Skeletal muscle cell (primary cell): ENCODE measurements at regions not wholly inside any gene's neighbourhood (a gene's known extent, or its start where the extent isn't known, plus 50 kb on each side); places are given as distances from the start of the nearest gene placed in this dataset.

Experiments used
- DNase-seq: peaks from one replicate; pipeline ENCODE4 v3.0.0-alpha.2; 2010; ENCODE audit warnings: low read depth
- H3K4me3 ChIP-seq: 2 replicates; pipeline ENCODE4 v1.5.1; 2011; ENCODE audit warnings: low read depth, mild to moderate bottlenecking, control low read depth, low read length, moderate library complexity

DNA sequence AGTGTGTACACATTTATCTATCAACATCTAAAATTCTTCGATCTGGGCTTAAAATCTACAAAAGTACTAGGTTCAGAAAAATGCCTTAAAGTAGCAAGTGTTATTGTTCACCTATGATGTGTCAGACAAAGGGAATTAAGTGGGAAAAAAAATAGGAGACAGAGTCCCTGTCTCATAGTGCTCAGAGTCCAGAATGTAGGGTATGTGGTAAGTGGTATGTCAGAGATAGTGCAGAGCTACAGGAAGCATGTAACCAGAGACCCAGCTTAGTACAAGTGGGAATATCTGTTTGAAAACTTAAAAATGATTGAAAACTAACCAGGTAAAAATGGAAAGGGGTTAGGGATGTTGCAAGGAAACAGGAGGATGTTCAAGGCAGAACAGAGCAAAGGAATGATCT lies 482.8 kb downstream of the ELAVL2 start:
- H3K4me3 ChIP-seq, result no peak overlapping the region
- no peak for DNase-seq

DNA sequence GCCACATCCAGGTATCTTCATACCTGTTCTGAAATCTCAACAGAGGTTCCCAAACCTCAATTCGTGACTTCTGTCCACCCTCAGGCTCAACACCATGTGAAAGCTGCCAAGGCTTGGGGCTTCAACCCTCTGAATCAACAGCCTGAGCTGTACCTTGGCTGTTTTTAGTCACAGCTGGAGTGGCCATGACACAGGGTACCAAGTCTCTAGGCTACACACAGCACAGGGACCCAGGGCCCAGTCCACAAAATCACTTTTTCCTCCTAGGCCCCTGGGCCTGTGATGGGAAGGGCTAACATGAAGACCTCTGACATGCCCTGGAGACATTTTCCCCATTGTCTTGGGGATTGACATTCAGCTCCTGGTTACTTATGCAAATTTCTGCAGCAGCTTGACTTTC lies 464.9 kb downstream of the ELAVL2 start:
- DNase-seq, result no peak
- H3K4me3 ChIP-seq, result no peak overlapping the region

DNA sequence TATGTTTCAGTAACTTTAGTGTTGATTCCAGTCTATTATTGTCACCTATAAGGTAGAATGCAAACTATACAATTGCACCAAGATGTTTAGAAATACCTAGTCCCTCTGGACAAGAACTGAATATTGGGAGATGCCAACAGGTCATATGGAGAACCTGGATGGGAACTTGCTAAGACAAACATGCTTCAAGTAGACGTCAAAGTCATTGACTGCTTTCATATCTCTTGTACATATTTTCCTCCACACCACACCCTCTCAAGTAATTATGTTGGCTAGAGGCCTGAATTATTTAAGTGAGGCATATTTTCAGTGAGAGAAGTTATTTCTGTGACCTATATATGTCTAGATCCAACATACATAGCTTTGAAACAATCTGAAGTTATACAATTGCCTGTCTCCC lies 453.3 kb downstream of the ELAVL2 start:
- no peak overlapping the region for H3K4me3 ChIP-seq
- DNase-seq, result no peak

DNA sequence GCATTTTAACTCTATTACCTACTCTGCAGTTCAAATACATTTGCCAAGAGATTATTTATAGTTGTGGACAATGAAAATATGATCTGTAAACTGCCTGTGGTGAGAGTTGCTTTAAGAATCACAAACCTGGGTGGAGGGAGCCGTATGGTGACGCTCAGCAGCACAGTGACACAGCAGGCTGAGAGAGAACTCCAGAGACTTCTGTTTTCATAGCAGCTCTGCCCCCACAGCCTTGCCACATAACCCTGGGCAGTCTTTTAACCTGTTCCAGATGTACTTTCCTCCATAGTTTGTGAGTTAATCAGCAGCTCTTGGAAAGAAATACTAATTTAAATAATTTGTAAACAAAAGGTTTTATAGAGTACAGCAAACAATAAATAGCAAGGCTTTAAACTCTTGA lies 450.5 kb downstream of the ELAVL2 start:
- no peak for DNase-seq
- no peak overlapping the region for H3K4me3 ChIP-seq

DNA sequence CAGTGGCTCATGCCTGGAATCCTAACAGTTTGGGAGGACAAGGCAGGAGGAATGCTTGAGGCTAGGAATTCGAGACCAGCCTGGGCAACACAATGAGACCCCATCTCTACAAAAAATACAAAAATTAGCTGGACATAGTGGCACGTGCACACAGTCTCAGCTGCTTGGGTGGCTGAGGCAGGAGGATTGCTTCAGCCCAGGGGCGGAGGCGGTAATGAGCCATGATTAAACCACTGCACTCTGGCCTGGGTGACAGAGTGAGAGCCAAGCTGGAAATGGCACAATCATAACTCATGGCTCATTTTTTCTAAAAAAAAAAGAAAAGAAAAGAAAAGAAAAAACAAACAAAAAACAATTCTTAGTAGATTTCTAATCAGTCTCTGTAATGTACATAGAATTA lies 446.2 kb downstream of the ELAVL2 start:
- DNase-seq, result no peak
- H3K4me3 ChIP-seq, result no peak overlapping the region

DNA sequence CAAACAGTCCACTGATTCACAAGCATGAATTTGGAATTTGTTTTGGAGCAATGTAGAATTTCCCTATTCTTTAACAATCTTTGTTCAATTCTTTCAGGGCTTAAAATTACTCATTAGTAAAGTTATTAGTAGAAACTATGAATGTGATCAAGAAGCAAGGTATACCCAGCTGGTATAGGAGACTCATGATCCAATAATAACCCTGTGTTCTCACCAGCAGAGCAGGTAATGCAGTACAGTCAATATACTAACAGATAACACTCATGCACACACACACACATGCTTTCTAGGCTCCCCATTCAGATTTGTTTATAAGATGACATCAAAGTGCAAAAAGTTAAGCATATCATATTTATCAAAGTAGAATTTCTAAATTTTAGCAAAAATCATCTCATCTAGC lies 445.2 kb downstream of the ELAVL2 start:
- no peak overlapping the region for H3K4me3 ChIP-seq

DNA sequence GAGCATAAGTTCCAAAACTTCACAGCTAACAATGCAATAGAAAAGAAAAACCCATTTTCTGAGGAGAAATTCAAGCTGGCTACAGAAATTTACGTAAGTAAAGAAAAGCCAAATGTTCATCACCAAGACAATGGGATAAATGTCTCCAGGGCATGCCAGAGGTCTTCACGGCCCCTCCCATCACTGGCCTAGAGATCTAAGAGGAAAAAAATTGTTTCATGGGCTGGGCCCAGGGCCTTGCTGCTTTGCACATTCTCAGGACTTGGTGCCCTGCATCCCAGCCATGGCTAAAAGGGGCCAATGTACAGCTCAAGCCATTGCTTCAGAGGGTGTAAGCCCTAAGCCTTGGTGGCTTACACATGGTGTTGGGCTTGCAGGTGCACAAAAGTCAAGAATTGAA lies 443.6 kb downstream of the ELAVL2 start:
- no peak overlapping the region for H3K4me3 ChIP-seq
- no peak for DNase-seq

More for the DNA sequence above, 445.2 kb downstream of the ELAVL2 start:
- no peak for DNase-seq

DNA sequence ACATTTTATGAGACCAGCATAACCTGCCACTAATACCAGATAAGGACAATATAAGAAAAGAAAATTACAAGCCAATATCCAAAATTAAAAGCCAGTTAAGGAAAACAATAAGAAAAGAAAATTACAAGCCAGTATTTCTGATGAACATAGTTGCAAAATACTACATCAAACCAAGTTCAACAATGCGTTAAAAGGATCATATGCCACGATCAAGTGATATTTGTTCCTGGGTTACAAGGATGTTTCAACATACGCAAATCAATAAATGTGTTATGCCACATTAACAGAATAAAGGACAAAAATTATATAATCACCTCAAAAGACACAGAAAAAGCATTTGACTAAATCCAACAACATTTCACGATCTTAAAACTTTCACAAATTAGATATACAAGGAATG lies 431.9 kb downstream of the ELAVL2 start:
- no peak for DNase-seq
- H3K4me3 ChIP-seq, result no peak overlapping the region

DNA sequence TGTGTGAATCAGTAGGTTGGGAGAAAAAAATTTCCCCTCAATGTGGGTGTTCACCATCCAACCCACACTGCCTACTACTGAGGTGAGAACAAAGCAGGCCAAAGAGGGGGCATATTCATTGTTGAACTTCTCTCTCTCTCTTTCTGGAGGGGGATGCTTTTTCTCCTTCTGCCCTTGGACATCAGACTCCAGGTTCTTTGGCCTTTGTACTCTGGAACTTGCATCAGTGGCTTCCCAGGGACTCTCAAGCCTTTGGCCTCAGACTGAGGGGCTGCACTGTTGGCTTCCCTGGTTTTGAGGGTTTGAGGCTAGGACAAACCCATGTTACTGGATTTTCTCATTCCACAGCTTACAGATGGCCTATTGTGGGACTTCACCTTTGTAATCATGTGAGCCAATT lies 417.2 kb downstream of the ELAVL2 start:
- no peak overlapping the region for H3K4me3 ChIP-seq

DNA sequence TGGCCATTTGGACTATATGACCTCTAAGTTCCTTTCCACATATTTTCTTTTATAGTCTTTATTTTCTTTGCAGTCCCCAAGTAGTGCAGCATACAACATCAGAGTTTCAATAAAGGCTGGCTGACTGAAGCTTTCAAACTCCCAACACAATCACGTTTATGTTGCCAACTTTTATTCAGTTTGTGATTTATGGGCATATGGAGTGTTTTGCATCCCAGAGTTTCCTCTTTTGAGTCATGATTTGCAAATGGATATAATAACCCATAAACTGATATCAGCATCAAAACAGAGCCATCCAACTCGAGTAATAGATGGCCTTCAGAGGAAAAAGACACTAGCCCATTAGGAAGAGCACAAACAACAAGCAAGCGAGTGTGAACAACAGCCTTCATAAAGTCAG lies 414.0 kb downstream of the ELAVL2 start:
- DNase-seq, result no peak
- H3K4me3 ChIP-seq, result no peak overlapping the region

More for the DNA sequence above, 417.2 kb downstream of the ELAVL2 start:
- no peak for DNase-seq

DNA sequence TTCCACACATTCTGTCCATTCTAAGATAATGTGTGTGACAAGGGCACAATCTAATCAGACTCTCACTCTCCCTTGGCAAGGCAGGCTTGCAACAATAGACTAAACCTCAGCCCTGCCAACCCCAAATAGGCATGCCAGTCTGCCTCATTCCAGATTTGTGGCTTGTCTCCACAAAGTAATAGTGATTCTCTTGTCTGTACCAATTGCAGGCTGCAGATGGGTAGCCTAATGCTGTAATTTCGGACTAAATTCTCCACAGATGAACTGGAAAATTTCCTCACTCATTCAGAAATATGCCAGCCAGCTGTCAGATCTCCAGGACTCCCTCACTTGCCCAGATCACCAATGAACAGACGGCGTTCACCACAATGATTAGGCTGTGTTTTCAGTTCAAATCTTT lies 413.6 kb downstream of the ELAVL2 start:
- no peak for DNase-seq
- H3K4me3 ChIP-seq, result no peak overlapping the region

DNA sequence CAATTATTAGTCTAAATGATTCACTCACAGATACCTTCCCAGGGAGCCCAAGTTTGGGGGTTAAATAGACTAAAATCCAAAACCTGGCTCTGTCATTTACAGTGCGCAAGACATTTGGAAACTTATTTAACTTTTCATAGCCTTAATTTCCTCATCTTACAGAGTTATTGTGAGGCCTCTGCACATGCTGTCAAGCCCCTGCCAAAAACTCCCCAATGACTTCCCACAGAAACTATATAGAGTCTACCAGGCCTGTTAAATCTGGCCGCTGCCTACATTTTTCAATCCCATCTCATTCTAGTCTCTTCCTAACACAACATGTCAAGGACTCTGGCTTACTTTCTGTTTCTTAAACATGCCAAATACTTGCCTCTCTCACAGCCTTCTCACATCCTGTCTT lies 412.5 kb downstream of the ELAVL2 start:
- H3K4me3 ChIP-seq, result no peak overlapping the region
- DNase-seq, result no peak

DNA sequence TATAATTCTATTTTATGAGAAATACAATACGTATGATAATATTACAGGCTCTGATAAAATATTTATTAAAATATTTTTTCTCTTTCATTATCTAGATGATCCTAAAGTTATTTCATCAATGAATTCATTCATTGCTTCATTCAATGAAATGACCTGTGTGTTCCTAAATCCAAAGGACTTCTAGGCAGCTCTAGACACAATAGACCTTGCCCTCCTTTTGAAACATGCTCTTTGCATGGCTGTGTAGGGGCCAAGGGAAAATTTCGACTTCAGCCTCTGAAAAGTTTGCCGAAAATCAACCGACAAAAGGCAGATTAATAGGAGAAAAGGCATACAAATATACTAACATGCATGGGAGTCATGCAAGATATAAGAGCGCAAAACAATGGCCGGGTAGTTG lies 402.0 kb downstream of the ELAVL2 start:
- H3K4me3 ChIP-seq, result no peak overlapping the region
- no peak for DNase-seq

DNA sequence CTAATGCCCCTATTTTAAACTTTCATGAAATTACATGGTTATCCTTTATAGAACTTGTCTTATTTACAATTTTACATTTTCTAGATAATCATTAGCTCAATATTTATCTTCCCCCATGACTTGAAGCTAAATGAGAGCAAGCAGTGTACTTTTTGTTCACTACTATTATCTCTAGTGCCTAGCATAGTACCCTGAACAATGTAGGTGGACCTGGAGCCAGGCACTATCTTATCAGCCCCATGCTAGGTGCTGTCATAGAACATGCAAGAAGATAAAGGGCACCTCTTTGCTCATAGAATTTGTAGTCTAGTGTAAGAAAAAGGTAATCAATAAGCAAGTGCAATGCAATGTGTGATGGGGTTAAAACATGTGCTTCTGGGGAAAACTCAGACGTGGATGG lies 399.9 kb downstream of the ELAVL2 start:
- H3K4me3 ChIP-seq, result no peak overlapping the region
- DNase-seq, result no peak

DNA sequence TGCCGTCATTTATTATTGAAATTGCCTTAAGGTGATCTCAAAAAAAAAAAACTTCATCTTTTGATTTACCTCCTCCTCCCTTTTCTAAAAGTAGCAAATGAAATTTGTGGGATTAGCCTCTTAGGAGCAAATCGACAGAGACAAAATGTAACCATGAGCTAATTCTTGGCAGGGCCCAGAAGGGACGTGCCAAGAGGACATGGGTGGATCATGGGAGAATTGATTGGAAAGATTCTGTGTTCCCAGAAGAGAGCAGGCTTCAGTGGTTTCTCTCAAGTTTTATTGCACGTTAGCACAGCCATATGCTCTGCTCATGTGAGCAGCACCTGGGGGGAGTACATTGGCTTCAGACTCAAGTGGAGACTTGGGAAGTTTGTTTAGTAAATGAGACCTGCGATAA lies 394.6 kb downstream of the ELAVL2 start:
- DNase-seq, result no peak
- no peak overlapping the region for H3K4me3 ChIP-seq

DNA sequence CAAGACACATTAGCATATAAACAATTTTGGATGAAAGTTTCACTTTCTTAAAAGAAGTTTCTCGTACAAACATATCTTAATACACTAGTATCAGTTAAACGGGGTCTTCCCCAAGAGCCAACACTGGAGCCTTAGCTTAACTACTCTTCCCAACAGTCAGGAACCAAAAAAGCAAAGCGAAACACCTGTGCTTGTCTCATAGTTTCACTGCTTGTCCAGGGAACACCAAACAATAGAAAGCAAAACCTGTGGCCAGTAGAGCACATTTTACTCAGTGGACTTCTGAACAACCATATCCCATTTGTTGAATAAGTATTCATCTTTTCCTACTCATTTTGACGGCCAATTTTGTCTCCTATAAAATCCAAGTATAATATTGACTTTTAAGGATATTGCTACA lies 391.4 kb downstream of the ELAVL2 start:
- no peak for DNase-seq
- H3K4me3 ChIP-seq, result no peak overlapping the region

DNA sequence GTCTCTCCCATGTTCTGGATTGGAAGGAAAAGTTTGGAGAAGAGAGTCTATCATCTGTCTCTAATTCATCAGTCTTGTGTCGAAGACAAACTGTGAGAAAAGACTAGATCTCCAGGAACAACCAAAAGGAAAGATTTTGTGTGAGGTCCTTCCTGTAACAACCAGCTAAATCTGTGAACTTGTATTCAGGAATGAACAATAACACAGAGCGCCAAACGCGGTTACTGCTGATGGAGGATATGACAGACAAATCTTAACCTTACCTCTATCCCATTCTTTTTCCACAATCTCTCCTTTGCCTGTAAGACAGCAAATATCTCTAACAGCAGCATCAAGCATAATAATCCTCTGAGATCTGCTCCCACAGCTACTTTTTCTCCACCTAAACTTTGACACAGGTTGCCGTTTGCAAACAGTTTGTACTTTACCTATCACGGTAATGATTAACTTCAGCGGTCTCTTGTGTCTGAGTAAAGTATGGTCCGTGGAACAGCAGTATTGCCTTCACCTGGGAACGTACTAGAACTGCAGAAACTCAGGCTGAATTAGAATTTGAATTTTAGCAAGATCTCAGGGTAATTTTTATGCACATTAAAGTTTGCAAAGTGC lies 387.6 kb downstream of the ELAVL2 start:
- H3K4me3 ChIP-seq, result no peak overlapping the region
- DNase-seq, result no peak

DNA sequence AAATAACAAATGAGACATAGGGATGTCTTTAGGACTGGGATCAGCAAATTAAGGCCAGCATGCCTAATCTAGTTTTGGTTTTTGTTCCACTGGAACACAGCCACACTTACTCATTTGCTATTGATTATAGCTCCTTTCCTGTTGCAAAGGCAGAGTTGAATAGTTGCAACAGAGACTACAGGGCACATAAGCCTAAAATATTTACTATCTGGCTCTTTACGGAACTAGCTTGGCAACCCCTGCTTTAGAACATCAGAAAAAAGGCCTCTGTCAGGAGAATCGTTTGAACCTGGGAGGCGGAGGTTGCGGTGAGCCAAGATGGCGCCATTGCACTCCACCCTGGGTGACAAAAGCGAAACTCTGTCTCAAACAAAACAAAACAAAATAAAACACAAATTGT lies 384.8 kb downstream of the ELAVL2 start:
- DNase-seq, result no peak
- no peak overlapping the region for H3K4me3 ChIP-seq

DNA sequence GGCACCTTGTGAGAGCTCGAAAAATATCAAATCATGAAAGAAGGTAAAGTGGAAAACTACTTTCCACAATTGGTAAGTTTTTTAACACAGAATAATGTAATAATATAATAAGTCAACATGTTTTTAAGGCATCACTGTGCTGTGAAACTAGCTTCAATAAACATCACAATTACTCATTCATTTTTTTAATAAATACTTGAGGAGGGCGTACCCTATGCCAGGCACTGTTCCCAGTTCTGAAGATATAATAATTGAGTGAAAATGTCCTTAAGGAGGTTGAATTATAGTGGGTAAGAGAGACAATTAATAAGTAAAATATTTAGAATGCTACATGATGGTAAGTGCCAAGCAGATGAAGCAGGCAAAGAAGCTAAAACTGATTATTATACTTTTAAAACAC lies 381.4 kb downstream of the ELAVL2 start:
- H3K4me3 ChIP-seq, result no peak overlapping the region
- DNase-seq, result no peak

DNA sequence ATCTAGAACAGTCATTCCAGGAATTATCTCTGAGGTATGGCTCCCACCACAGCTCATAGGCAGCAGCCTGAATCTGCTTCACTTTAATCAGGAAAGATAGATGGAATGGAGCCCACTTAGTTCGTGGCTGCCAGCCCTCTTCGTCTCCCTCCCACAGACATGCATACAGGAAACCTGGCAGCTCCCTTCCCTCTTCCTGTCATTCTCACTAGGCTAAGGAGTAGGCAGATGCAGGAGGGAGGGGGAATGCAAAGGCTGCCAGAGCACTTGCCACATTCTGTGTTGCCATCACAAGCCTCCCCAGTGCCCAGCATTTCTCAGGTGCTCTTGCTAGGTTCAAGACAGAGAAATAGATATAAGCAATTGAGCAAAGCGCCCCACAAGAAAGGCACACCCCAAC lies 378.9 kb downstream of the ELAVL2 start:
- DNase-seq, result no peak
- H3K4me3 ChIP-seq, result no peak overlapping the region

DNA sequence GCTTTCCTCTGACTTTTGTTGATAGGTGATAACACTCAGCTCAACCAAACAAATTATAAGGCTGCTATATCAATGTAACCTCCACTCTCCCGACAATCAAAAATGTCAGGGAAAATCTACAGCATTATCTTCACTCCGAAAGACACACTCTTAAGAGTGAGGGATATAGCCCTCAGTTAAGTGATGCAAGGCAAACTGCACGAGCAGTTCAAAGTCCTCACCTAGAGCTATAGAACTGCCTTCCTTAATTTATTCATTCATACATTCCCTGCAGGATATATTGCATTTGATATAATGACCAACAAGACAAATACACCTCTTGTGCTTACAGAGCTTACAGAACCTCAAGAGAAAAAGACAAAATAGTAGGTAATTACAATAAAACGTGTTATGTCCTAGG lies 378.1 kb downstream of the ELAVL2 start:
- no peak overlapping the region for H3K4me3 ChIP-seq
- no peak for DNase-seq

DNA sequence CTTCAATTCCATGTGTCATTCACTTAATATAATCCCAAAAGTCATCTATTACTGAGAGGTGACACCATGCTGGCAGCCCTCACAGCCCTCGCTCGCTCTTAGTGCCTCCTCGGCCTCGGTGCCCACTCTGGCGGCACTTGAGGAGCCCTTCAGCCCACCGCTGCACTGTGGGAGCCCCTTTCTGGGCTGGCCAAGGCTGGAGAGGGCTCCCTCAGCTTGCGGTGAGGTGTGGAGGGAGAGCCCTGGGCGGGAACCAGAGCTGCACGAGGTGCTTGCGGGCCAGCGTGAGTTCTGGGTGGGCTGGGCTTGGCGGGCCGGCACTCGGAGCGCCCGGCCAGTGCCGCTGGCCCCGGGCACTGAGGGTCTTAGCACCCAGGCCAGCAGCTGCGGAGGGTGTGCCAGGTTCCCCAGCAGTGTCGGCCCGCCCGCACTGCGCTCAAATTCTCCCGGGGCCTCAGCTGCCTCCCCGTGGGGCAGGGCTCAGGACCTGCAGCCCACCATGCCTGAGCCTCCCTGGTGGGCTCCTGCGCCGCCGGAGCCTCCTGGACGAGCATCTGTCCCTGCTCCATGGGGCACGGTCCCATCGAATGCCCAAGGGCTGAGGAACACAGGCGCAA lies 374.1 kb downstream of the ELAVL2 start:
- no peak for DNase-seq
- no peak overlapping the region for H3K4me3 ChIP-seq
